Endometrium (tissue), 2 donors: ENCODE measurements at regions not wholly inside any gene's neighbourhood (a gene's known extent, or its start where the extent isn't known, plus 50 kb on each side); places are given as distances from the start of the nearest gene placed in this dataset.
"Not testable (repeated sequence)": the region's sequence is repeated elsewhere in the genome, so short reads cannot be mapped to it uniquely, and the experiment has no call there.

Experiments used
- FAIRE-seq: peaks from 2 replicates; lab custom pipeline; 2012; peaks lifted over from hg19 to GRCh38; lab: Jason Lieb, UNC
- donor health status: control.
- donor health status: control.

DNA sequence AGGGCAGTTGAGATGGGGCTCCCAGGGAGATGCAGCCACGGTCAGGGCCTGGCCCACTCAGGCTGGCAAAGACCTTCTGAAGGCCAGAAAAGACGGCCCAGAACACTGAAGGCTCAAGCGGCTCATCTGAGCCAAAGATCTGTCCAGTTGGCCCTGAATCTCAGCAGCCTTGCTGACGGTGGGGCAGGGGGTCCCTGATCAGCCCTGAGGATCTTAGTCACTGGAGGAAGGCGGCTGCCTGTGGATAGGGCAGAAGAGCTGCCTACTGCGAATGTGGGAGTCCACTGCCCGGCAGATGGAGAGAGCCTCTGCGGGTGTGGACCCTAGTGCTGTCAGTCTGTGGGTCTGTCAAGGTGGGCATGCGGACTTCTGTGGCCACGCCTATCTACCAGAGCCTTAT lies 1738.2 kb downstream of the TP53TG3F start:
- no peak for FAIRE-seq

GRCh38 chr16:35198223-35199199 lies 1739.1 kb downstream of the TP53TG3F start:
- no peak for FAIRE-seq

DNA sequence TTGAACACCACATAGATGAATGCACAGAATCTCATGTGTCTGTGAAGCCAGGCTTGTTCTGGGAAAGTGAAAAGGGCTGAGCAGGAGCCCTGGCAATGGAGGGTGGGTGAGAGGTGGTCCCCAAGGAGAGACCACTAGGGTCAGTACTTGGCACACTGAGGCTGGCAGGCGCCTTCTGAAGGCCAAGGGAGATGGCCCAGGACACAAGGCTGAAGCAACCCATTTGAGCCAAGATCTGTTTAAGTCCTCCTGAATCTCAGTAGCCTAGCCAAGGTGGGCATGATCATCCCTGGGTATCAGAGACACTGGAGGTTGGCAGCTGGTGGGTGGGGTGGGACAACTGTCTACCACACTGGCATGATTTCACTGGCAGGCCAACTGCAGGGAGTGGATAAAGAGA lies 1741.2 kb downstream of the TP53TG3F start:
- FAIRE-seq, result no peak

DNA sequence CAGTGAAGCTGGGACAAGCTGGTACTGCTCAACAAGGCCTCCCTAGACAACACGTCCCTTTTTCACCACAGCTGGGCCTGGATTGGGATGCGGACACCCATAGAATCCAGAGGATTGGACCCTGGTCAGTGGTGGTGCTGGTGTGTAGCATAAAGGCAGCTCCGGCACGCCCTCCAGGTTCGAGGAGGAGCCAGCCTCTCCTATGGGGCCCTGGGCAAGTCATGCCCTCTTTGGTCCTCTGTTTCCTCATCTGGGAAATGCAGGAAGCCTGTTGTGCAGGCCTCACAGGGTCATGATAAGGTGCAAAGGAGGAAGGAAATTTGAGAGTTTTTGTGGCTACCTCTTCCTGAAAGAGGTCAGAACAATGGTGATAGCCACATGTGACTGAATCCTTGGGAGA lies 1741.7 kb downstream of the TP53TG3F start:
- FAIRE-seq, result no peak

- no peak for FAIRE-seq
These were observed 1744.2 kb downstream of the TP53TG3F start for GRCh38 chr16:35203636-35204035.

- FAIRE-seq, result no peak
These were observed 1747.9 kb downstream of the TP53TG3F start for GRCh38 chr16:35207059-35207999.

- no peak for FAIRE-seq
These were observed 1748.9 kb downstream of the TP53TG3F start for GRCh38 chr16:35208001-35208935.

DNA sequence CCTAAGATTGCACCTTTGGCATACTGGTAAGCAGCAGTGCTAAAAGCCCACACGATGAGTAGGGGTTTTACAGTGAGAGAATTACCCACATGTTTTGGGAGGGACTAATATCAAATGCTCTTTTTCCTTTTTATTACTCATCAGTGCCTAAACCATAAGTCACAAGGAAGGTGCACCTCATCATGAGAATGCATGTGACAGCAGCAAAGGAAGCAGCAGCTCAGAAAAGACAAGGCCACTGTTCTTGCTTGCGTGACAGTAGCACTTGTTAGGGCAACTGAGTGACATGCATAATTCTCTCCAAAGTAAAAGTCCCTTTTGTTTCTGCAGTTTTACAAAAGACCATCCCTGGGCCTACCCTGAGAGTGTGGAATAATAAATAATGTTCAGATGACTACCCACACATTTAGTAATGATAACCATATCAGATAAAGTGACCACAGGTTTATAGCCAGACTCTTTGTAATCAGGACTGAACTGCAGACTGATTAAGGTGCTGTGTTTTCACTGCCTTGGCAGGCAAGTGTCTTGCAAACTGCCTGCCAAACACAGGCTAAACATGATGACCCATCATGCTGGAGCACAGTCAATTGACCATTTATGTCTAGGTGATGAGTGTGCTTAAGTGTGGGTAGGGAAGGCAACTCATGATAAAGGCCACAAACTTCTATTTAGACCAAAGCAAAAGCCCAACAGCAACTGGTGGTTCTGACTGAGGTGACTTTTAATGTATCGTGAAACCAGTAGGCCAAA lies 1751.4 kb downstream of the TP53TG3F start:
- no peak for FAIRE-seq

- no peak for FAIRE-seq
These were observed 1755.4 kb downstream of the TP53TG3F start for GRCh38 chr16:35214840-35215239.

DNA sequence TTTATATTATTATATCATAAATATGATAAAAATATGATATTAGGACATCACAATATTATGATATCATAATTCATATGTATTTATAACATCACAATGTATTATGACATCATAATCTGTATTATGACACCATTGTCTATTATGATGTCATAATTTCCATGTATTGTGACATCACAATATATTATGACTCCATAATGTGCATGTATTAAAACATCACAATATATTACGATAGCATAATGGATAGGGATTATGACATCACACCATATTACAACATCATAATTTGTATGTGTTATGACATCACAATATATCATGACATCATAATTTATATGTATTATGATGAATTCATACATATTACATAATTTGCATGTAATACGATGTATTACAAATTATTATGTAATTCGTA lies 1755.9 kb downstream of the TP53TG3F start:
- FAIRE-seq, result no peak

DNA sequence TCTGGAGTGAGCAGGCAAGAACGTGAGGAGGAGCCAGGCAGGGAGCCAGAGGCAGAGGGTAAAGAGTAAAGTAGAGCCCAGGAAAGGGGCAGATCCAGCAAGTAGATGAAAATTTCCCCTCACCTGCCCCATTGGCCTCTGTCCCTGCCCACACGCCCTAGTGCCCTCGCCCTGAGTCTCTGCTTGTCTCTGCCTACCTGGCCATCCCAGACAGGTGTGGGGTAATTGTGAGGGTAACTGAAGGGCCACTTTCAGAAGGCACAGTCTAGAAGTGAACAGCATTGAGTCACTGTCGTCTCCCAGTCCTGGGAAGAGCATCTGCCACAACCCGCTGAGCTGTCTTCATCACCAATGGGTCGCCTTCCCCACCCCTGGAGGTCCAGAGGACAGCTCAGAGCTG lies 1756.8 kb downstream of the TP53TG3F start:
- not testable (repeated sequence) for FAIRE-seq

- FAIRE-seq, result no peak
These were observed 1762.2 kb downstream of the TP53TG3F start for GRCh38 chr16:35221482-35222185.

GRCh38 chr16:35234679-35235078 lies 1775.3 kb downstream of the TP53TG3F start:
- no peak for FAIRE-seq

DNA sequence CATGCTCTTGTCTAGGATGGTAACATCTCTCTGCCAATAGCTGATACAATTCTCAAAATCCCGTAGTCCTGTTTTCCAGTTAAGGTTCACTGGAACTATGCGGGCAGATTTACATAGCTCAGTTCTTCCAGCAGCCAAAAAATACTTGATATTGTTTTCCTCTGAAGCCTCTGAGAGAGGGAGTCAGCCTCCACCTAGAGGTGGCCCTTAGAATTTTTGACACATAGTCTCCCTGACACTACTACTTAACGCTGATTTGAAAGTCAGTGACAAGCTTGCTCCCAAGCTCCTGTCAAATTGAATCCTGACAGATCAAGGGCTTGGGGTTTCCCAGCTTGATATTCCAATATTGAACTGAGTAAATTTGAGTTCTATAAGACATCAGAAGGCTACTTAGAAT lies 1780.1 kb downstream of the TP53TG3F start:
- FAIRE-seq, result no peak

DNA sequence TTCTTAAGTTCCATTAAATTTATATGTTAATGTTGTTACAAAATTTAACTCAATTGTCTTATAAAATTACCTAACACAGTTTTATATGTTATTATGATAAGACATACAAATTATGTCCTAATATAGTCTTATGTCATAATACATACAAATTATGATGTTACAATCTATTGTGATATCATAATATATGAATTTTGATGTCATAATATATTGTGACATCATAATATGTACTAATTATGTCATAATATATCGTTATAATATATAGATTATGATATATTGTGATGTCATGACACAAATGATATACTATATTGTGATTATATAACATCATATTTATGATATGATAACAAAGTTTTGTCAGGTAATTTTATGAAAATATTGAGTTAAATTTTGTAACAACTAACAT lies 1789.6 kb downstream of the TP53TG3F start:
- peak; percentile 86 for FAIRE-seq

DNA sequence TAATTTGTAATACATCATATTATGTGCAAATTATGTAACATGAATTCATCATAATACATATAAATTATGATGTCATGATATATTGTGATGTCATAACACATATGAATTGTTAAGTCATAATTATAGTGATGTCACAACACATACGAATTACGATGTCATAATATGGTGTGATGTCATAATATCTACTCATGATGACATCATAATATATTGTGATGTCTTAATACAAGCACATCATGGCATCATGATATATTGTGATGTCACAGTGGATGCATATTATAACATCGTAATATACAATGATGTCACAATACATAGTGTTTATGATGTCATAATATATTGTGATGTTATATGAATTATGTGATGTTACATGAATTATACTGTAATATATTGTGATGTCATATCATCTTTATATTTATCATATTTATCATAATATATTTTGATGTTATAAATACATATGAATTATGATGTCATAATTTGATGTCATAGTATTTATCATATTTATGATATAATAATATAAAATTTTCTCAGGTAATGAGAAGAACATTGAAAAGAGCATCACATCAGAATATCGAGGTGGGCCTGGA lies 1793.0 kb downstream of the TP53TG3F start:
- FAIRE-seq, result no peak

DNA sequence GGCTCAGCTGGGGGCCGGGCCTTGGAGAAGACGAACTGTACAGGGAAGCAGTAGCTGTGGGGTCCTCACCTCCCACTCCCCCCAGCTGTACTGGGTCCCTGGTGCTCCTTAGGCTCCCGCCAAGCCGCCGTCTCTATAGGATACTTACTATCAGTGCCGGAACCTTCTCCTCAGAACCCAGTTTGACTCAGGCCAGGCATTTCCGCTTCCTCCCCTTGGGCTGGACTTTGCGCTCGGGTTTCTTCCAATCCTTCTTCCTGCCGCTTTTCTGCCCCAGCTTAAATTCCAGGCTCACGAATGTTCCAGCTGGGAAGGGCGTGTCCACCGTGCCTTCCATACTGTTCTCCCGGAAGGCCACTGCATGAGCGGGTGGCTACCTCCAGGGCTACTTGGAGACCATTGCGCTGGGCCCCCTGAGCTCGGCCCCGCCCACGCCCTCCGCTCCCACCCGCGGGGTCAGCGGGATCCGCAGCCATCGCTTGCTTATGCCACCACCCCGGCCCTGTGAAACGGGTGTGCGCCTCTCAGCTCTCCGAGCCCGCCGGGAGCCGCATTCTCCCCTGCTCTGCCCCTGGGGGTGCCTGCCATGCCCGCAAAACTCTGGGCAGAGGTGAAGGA lies 1795.9 kb downstream of the TP53TG3F start:
- FAIRE-seq, result no peak

DNA sequence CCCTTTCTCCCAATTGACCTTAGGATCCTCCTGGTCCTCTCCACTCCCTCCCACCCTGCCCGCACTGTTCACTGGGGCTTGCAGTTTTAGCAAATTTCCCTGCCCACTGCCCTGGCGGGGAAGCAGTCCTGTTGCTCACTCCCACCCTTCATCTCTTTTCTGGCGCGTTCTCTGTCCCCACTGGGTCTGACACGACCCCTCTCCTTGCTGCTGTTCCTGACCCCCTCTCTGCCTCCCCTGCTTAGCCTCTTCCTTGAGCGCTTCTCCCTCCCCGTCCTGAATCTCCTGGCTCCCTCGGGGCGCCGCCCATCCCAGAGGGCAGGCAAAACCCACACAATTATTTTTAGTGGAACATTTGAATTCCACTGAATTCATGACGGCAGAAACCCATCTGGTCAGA lies 1796.4 kb downstream of the TP53TG3F start:
- FAIRE-seq, result no peak

DNA sequence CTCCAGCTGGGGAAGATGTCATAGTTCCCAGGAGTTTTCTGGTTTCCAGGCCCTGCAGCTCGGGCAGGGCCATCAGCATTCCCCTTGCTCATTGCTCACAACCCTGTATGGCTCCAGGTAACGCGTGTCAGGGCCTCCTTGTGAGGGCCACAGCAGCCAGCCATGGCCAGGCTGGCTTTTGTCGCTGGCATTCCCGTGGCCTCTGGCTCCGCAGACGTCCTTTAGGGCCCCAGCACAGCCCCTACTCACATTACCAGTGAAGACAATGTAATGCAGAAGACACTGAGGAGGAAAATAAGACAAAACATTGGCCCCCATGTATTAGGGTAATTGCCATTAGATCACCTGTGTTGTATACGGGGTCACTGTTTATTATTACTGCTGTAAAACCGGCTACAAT lies 1799.0 kb downstream of the TP53TG3F start:
- no peak for FAIRE-seq
